ENCODE measurements at regions not wholly inside any gene's neighbourhood (a gene's known extent, or its start where the extent isn't known, plus 50 kb on each side); places are given as distances from the start of the nearest gene placed in this dataset.

DNA sequence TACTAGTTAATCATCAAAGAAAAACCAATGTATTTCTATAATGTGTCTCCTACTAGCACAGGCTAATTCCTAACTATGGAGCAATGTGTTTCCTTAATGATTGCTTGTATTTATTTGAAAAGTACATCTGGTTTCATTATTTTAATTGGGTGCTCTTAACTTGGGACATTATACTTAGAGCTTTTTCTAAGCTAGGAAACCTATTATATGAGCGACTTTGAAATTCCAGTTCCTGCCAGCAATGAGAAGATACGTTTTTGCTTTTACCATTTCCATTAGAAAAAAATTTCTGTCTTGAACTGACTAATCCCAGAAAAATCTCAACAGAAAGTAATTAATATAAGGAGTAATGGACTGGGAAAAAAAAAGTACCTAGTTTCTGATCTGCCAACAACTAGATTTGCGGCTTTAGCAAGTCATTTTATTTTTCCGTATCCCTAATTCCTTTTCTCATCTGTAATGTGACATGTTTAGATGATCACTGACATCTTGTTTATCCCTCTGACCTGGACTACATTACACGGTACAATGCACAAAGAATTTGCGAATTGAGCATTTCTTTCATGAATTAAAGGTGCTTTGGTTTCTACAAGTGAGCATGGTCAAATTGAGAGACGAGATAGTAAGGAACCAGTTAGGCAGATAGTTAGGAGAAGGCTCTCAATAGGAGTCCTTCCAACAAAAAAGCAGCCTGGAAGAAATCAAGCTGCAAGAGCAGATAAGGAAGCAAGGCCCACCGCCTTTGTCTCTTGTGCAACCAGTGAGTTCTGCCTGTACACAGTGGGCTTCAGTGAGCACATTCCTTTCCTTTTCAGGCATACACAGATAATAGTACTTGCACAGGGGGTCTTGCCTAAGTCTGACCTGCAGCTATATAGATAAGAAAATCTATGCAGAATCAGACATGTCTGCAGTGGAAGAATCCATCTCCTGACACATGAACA lies 1765.0 kb upstream of the FLRT2 start:
- Histone ChIP-seq H3K27me3 (ENCODE audit: control insufficient read depth, insufficient read depth, low read length) (no peaks in the 10 kb centered on the region), H3K4me3 (ENCODE audit: low read depth in 2 of 2, low read length in 2 of 2) (no peak overlapping the region), H3K36me3 (ENCODE audit: control insufficient read depth, insufficient read depth, low read length) (no peaks in the 10 kb centered on the region), H3K27ac (ENCODE audit: low read length) (no peak overlapping the region), H3K9me3 (ENCODE audit: control insufficient read depth, insufficient read depth, low read depth, low read length) (no peaks in the 10 kb centered on the region), H3K4me1 (ENCODE audit: control insufficient read depth, insufficient read depth, low read length) (no peaks in the 10 kb centered on the region)
- TF ChIP-seq, protein P1, sequence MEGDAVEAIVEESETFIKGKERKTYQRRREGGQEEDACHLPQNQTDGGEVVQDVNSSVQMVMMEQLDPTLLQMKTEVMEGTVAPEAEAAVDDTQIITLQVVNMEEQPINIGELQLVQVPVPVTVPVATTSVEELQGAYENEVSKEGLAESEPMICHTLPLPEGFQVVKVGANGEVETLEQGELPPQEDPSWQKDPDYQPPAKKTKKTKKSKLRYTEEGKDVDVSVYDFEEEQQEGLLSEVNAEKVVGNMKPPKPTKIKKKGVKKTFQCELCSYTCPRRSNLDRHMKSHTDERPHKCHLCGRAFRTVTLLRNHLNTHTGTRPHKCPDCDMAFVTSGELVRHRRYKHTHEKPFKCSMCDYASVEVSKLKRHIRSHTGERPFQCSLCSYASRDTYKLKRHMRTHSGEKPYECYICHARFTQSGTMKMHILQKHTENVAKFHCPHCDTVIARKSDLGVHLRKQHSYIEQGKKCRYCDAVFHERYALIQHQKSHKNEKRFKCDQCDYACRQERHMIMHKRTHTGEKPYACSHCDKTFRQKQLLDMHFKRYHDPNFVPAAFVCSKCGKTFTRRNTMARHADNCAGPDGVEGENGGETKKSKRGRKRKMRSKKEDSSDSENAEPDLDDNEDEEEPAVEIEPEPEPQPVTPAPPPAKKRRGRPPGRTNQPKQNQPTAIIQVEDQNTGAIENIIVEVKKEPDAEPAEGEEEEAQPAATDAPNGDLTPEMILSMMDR (IDR thresholded peaks at IDR 0.05) = no peak
- no peak for TF ChIP-seq TCF7L2 (IDR thresholded peaks at IDR 0.05; ENCODE audit: low read depth, low read length)
- no peak for TF ChIP-seq POLR2AphosphoS5 (IDR thresholded peaks at IDR 0.05; ENCODE audit: low read depth, low read length)
- no peak for TF ChIP-seq SIN3A (IDR thresholded peaks at IDR 0.05; ENCODE audit: borderline replicate concordance, insufficient read depth, low read depth, low read length)
- TF ChIP-seq, protein P2, sequence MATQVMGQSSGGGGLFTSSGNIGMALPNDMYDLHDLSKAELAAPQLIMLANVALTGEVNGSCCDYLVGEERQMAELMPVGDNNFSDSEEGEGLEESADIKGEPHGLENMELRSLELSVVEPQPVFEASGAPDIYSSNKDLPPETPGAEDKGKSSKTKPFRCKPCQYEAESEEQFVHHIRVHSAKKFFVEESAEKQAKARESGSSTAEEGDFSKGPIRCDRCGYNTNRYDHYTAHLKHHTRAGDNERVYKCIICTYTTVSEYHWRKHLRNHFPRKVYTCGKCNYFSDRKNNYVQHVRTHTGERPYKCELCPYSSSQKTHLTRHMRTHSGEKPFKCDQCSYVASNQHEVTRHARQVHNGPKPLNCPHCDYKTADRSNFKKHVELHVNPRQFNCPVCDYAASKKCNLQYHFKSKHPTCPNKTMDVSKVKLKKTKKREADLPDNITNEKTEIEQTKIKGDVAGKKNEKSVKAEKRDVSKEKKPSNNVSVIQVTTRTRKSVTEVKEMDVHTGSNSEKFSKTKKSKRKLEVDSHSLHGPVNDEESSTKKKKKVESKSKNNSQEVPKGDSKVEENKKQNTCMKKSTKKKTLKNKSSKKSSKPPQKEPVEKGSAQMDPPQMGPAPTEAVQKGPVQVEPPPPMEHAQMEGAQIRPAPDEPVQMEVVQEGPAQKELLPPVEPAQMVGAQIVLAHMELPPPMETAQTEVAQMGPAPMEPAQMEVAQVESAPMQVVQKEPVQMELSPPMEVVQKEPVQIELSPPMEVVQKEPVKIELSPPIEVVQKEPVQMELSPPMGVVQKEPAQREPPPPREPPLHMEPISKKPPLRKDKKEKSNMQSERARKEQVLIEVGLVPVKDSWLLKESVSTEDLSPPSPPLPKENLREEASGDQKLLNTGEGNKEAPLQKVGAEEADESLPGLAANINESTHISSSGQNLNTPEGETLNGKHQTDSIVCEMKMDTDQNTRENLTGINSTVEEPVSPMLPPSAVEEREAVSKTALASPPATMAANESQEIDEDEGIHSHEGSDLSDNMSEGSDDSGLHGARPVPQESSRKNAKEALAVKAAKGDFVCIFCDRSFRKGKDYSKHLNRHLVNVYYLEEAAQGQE (IDR thresholded peaks at IDR 0.05; ENCODE audit: insufficient read depth in 1 of 2, low read depth in 2 of 2, low read length in 1 of 2) = no peak
- ChIA-PET POLR2A (no interaction called here), CTCF (no interaction called here)
- no peak for DNase-seq (ENCODE audit: low read depth, low spot score)
- ATAC-seq = no peak
- BruUV-seq (replicated peaks) = no TSS peak
- intact Hi-C loops (cut with micrococcal nuclease; ENCODE audit: unreplicated experiment) = no loop called here
- in situ Hi-C loops (cut with HindIII; ENCODE audit: low pct_unique_long_range_greater_than_20kb, low sequenced_read_pairs) = no loop called here

DNA sequence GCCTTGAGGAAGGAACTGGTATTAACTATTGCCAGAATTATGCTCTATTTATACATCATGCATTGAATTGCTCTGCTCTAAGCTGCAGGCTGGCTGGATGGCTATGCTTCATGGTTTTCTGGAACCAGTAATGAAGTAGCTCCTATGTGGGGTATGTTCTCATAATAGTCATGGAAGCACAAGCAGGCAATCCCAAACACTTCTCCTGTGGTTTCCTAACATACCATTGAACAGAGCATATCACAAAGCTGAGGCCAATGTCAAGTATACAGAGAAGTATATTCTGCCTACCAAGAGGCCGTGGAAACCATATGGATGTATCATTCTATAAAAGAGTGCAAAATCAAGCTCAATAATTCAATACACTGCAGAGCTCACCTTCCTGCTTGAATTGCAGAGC lies 1752.4 kb upstream of the FLRT2 start:
- no peaks in the 10 kb centered on the region for H3K9me3 ChIP-seq (ENCODE audit: control insufficient read depth, insufficient read depth, low read depth, low read length)
- DNase-seq (ENCODE audit: low read depth, low spot score) (no peak), ATAC-seq (no peak)
- ChIA-PET POLR2A (interaction anchor here (0.6 kb wide), 1 partner anchor 1393 kb away, joined by 3 read pairs; no protein-coding TSS in a partner anchor), CTCF (no interaction called here)
- H3K4me1 ChIP-seq (ENCODE audit: control insufficient read depth, insufficient read depth, low read length) = no peaks in the 10 kb centered on the region
- TF ChIP-seq SIN3A (IDR thresholded peaks at IDR 0.05; ENCODE audit: borderline replicate concordance, insufficient read depth, low read depth, low read length) = no peak
- TF ChIP-seq, protein P2 (IDR thresholded peaks at IDR 0.05; ENCODE audit: insufficient read depth in 1 of 2, low read depth in 2 of 2, low read length in 1 of 2) = no peak
- no peak for TF ChIP-seq POLR2AphosphoS5 (IDR thresholded peaks at IDR 0.05; ENCODE audit: low read depth, low read length)
- TF ChIP-seq TCF7L2 (IDR thresholded peaks at IDR 0.05; ENCODE audit: low read depth, low read length) = no peak
- TF ChIP-seq, protein P1 (IDR thresholded peaks at IDR 0.05) = no peak
- no peaks in the 10 kb centered on the region for H3K36me3 ChIP-seq (ENCODE audit: control insufficient read depth, insufficient read depth, low read length)
- intact Hi-C loops (cut with micrococcal nuclease; ENCODE audit: unreplicated experiment) (no loop called here), in situ Hi-C loops (cut with HindIII; ENCODE audit: low pct_unique_long_range_greater_than_20kb, low sequenced_read_pairs) (no loop called here)
- H3K4me3 ChIP-seq (ENCODE audit: low read depth in 2 of 2, low read length in 2 of 2) = no peak overlapping the region
- H3K27me3 ChIP-seq (ENCODE audit: control insufficient read depth, insufficient read depth, low read length) = no peaks in the 10 kb centered on the region
- no TSS peak for BruUV-seq (replicated peaks)
- H3K27ac ChIP-seq (ENCODE audit: low read length) = no peak overlapping the region
